ENCODE measurements at regions not wholly inside any gene's neighbourhood (a gene's known extent, or its start where the extent isn't known, plus 50 kb on each side); places are given as distances from the start of the nearest gene placed in this dataset.

DNA sequence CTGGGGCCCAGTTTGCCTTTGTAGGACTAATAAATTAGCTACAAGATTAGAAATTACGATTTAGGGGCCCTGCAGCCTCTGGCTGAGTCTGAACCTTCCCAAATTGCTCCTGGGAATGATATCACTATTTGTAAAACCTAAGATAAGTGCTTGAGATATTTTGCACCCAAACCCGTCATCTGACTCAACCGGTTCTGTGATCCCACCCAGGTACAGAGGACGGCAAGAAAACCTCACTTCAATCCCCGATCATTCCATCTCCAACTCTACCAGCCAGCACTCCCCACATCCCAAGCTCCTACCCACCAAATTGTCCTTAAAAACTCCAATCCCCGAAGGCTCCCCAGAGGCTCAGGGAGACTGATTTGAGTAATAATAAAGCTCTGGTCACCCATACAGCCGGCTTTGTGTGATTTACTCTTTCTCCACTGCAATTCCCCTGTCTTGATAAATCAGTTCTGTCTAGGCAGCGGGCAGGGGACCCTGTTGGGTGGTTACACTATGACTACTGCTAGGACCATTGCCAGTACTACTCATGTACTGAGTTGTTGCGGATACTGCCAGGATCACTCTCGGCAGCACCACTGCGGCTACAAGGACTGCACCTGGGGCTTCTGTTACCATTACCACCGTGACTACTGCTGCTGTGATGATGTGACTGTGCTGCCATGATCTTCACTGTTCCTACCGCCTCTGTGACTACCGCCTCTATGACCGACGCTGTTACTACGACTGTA, 73.1 kb downstream of the IRF8 start:
- DNase-seq (ENCODE audit: low read depth), result no peak

DNA sequence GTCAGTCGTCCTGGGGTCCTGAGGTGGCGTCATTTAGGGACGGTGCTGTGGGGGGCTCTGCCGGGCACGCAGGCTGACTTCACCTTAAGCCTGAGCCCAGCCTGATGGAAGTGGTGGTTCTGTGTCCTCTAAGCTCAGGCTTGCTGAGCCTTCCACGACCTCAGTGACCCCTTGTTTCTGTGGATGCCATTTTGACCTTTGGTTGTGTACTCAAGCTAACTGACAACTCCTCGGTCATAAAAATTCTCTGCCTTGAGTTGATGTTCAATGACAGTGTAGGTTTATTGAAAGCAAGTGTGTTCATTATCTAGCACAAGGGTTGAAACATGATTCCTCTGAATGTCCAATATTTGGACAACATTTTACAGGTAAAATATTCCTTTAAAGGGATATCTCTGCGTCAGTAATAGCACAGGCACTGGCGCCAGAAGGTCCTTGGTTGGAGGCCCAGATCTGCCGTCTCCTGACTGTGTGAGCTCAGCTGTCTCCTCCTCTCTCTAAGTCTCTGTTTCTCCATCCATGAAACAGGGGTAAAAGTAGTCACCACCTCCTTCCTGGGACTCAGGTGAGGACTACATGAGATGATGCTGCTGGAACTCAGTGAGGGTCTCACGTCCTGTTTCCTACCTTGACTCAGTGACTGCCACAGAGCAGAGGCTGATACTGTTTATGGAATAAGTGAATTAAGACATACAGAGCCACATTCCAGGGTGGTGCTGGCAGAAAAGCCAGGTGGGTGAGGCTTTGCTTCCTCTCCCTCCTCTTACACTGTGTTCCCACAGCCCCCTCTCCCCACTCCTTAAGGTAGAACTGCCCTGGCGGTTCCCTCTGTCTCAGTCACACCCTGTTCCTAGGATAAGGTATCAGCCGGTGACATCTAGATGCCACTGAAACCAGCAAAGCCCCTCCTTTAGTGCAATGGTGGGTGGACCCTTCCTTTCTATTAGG, 75.7 kb downstream of the IRF8 start:
- no peak for DNase-seq (ENCODE audit: low read depth)

DNA sequence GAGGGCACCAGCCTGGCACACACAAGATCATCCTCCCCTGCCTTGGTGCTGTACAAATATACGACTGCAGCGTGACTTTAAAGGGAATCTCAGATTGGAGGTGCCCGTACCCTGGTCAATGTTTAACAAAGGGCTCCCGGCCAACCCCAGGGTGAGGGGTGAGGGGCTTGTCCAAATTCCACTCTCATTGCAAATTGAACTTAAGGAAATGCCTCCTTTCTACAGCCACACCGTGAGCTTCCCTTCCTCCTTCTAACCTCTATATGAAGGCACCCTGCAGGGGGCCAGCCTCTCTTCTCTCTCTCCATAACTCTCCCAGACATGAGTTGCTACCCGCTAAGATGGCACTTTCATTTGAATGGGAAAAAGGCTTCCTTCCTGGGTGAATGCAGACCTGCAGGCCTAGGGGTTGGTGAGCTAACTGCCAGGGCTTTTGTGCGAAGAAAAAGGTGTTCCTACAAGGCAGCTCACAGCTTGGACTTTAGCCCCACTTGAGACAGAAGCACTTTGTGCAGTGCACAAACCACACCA, 76.6 kb downstream of the IRF8 start:
- no peak for DNase-seq (ENCODE audit: low read depth)

DNA sequence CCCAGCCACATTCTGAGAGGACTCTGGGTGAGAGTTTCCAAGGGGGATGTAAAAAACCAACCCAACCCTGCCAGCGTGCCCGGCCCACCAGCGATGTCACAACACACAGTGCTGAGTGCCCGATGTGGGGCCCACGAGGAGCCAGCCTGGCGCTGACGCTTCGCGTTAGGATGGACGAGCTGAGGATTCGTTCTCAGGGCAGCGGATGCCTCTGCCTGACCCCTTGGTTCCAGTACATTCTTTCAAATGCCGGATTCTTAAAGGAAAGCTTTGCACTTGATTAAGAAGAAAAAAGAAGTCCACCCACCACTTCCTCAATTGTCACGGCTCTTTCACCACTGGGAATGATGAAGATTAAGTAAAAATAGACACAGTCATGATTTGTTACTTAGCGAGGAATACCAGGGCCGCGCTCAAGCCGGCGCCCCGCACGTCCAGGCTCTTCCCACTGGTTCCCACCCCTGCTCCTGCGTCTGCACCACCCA, 79.4 kb downstream of the IRF8 start:
- no peak for DNase-seq (ENCODE audit: low read depth)

DNA sequence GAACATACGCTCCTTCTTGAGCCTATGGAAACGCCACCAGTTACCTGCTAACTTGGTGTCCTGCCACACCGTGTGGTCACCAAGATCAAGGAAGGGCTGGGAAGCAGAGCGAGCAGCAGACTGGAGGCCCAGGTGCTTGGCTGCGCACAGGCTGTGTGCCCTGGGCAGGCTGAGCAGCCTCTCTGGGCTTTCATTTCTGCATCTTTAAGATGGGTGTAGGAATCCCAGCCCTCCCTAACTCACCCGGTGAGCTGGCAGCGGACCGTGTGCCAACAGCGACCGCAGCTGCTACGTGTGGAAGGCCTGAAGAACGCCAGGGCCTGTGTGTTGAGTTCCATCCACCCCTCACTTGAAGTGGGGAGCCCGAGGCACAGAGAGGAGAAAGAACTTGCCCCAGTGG, 80.0 kb downstream of the IRF8 start:
- no peak for DNase-seq (ENCODE audit: low read depth)

DNA sequence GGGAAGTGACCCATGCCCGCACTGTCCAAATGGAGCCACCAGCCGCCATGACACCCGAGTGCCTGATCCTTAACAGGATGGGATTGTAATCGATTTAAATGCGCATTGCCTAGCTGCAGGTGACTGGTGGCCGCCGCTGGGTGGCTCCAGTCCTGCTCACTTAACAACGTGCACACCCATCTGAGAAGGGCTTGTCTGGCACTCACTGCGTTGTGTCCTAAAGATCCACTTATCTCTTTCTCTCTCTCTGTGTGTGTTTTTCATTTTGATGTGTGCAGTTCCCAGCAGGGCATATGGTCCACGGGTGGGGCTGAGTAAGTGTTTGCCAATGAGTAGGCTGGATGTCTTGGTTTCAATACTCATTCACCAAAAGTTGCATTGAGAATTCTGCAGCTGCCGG, 80.6 kb downstream of the IRF8 start:
- DNase-seq (ENCODE audit: low read depth), result no peak

DNA sequence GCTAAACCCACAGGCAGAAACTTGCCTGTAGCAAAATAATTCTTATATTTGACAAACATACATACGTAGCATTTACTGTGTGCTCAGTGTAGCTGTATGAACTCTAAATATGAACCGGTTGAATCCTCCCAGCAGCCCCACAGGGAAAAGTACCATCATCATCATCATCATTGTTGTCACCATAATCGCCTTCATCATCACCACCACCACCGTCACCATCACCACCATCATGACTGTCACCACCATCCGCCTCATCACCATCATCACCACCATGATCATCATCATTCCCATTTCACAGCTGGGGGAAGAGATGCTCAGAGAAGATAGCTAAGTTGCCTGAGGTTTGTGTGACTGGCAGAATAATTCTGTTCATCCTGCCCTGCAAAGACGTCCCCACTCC, 81.7 kb downstream of the IRF8 start:
- no peak for DNase-seq (ENCODE audit: low read depth)

DNA sequence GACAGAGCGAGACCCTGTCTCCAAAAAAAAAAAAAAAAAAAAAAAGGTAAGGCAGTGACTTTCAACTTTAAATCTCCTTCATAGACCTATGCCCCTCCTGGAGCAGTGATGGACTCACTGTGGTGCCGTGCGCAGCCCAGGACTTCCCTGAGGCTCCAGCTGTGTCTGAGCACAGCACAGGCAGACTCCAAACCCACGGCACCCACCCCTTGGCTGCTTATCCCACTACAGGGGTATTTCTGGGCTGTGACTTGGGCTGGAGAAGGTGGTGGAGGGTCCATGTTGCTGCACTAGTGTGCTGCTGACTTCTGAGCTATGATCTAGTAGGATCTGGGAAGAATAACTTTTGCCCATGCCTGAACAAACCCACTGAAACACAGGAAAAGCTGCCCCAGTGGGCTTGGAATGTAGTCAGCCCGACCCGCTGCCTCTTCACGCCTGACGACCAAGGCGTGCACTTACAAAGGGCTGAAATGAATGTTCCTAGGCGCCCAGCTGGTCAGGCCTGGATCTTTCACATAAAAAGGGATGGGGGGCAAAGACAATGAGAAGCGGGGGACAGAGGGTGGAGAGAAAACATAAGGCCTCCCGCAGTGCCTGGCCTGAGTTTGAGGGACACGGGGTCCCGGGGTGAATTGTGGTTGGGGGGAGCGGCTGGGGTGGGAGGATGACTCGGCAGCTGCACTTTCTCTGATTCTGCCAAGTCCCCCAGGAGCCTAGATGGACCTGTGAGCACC, 83.0 kb downstream of the IRF8 start:
- DNase-seq (ENCODE audit: low read depth), result no peak

DNA sequence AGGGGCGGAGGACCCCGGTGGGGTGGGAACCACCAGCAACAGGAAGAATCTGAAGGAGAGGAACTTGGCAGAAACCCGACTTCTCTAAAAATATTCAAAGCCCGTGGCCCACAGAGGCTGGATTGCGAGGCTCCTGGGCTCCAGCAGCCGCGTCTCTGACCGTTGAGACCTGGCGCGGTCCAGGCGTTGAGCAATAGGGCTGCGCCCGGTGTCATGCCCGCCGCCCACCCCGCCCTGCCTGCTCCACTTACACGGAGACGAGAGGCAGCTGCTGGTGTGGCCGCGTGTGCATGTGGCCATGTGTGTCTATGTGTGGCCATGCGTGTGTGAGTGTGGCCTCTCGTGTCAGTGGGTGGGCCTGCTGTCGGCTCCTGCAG, 83.6 kb downstream of the IRF8 start:
- DNase-seq (ENCODE audit: low read depth), result no peak

DNA sequence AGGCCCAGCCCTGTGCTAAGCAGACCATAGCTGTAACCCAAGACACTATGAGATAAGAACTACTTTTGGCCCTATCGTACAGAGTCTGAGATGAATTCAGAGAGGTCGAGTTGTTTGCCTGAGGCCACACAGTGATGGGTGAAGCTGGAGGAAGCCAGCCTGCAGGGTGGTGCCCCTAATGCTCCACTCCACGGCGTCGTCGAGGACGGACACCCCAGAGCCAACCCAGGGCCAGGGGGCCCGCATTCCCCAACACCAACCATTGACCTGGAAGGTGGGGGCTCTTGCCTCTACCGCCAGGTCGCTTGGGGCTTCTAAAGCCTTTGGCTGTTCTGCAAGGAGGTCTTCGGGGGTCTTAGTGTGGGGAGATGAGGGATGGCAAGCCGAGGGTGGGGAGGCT, 84.1 kb downstream of the IRF8 start:
- no peak for DNase-seq (ENCODE audit: low read depth)

DNA sequence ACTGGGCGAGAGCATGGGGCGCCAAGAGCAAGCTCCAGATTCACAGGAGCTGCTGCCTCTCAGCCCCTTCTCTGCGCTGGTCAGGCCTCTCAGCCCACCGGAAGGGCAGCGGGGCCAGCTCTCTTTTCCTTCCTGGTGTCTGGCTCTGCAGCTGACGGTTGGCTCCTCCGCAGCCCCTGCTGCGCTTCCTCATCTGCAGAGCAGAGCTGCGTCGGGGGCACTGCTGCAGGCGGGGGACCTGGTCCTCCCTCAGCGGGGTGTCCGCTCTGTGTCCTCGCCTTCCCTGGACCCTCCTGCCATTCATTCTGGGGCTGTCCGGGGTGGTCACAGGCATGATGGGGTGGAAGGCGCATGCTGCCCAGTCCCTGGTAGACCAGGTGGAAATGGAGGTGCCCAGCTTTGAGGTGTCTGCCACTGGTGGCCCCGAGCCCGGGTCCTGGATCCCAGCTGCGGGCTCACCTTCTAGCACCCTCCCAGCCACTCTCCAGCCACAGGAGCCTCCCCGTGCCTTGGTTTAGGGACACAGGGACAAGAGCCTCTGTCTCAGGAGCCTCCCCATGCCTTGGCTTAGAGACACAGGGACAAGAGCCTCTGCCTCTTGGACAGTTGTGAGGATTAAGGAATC, 84.8 kb downstream of the IRF8 start:
- no peak for DNase-seq (ENCODE audit: low read depth)

DNA sequence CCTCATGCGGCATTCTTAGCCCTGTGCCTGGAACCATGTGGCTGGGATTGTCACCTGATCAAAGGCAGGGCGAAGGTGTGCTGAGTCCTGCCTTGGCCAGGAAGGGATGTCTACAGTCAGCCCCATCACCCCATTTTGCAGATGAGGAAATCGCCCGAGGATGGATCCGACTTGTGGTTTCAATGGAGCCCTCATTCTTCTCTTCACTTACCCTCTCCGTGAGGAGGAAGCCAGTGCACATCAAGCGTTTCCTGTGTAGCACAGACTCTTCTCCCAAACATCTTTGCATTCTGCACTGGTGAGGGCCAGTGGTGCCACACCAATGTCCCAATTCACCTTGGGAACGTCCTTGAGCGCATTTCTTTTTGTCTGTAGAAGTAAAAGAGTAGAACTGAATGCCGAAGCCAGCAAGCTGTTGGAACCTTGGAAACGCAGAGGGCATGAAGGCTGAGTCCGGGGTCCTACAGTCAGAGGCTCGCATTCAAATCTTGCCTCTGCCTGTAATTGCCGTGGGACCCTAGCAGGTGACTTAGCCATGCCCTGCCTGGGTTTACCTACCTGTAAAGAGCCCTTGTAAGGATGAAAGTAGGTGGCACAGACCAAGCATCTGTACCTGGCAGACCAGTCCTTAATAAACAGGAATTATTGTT, 85.4 kb downstream of the IRF8 start:
- no peak for DNase-seq (ENCODE audit: low read depth)

DNA sequence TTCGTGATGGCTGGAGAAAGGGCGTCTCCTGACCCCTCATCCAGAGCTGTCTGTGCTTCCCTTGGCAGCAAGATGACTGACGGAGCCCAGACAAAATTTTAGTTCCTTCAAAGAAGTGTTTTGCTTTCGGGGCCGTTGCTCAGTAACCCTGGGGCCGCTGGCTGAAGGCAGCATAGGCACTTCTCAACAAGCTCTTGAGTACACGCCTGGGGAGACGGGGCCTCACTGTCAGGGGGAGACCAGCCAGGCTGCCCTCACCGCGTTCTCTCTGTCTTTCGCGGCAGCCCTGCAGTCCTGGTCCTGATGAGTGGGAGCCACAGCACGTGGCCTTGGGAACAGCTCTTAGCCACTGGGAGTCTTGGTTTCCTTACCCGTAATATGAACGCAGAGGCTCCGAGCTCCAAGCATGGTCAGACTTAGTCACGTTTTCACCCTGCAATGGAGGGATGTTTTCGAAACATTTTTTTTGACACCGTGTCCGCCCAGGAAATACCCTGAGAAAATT, 86.0 kb downstream of the IRF8 start:
- no peak for DNase-seq (ENCODE audit: low read depth)

DNA sequence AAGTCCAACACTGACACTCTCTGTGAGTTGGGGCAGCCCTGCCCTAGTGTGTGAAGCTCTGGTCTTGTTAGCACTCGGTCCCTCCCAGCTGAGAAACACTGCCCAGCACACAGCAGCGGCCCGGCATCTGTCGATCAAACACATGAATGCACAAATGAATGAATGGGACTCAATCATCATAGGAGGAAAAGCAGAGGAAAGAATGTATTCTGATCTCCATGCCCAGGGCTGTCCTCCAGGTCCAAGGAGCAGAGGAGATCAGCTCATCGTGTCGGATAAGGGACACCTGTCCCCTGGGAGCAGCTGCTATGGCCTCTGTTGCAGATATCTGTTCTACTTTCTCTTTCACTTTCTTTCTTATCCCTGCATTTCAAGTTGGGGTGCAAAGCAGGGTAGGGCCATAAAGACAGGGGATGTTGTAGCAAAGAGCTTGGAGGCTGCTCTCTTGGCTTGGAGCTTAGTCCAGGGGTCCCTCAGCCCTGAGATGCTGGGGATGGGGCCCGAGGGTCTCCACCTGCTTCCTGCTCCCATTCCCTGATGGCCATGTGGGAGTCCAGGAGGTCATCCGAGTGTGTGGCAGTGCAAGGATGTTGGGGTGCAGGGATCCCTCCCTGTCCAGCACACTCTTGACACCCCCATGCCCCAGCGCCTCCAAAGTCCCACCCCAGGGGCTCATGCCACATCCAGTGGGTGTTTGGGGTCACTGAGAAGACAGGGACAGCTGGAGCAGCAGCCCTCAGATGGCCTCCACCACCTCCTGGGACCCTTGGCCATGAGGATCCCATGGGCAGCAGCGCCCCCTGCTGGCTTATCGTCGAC, 88.2 kb downstream of the IRF8 start:
- peak; percentile 27 for DNase-seq (ENCODE audit: low read depth)

DNA sequence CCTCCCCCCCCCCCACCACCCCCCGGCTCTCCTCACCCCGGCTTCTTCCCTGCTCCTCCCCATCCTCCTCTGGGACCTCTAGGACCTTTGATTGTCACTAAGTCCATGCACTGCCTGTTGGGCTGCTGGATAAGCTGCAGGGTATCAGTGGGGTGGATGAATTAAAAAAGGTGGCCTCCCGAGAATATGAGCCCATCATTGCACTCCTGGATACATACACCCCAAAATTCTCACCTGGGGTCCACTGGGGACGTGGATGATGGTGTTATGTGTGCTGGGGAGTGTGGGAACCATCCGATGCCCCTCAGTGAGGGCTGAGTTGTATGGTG, 88.8 kb downstream of the IRF8 start:
- DNase-seq (ENCODE audit: low read depth), result no peak

DNA sequence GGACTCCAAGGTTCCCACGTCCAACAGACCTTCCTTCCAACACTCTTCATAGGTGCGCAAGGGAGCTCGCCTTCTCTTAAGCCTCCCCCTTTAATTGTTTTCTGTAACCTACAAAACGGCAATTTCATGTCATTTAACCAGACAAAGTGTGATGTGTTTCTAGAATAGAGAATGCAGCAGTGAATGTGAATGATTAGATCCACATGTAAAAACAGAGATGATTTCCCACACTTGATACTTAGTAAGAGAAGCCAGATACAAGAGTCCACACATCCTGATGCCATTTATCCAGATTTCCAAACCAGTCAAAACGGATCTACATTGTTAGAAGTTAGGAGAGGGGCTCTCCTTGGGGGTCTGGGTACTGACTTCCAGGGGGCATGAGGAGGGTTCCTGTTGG, 89.3 kb downstream of the IRF8 start:
- DNase-seq (ENCODE audit: low read depth), result no peak

DNA sequence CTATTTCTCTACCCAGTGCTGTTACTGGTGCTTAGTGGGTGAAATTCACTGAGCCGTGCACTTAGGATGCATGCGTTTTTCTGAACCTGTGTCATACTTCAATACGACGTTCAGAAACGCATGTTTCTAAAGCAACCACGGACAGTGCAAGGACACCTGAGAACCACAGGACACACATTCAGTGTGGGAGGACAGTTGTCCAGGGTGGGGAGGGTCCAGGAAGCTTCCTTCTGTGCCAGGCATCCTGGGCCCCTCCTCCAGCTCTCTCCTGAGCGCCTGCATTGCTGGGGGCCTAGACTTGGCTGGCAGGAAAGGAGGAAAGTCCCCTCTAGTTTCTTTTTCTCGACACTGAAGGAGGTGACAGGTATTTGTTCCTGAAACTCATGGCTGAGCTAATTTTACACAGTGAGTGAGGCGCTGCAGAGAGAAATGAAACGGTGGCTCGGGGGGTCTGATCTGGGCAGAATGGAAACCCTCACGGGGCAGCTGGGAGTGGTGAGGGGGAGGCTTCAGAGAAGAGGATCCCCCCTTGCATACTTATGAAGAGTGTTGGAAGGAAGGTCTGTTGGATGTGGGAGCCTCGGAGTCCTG, 89.9 kb downstream of the IRF8 start:
- no peak for DNase-seq (ENCODE audit: low read depth)

DNA sequence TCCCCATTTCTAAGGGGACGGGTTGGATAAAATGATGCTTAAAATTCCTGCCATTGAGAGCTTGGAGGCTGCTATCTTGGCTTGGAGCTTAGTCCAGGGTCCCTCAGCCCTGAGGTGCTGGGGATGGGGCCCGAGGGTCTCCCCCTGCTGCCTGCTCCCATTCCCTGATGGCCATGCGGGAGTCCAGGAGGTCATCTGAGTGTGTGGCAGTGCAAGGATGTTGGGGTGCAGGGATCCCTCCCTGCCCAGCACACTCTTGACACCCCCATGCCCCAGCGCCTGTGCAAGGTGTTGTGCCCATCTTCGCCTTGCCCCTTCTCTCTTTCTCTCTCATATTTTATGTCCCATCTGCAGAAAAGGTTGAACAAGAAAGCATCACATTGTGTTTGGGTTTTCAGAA, 90.4 kb downstream of the IRF8 start:
- no peak for DNase-seq (ENCODE audit: low read depth)

DNA sequence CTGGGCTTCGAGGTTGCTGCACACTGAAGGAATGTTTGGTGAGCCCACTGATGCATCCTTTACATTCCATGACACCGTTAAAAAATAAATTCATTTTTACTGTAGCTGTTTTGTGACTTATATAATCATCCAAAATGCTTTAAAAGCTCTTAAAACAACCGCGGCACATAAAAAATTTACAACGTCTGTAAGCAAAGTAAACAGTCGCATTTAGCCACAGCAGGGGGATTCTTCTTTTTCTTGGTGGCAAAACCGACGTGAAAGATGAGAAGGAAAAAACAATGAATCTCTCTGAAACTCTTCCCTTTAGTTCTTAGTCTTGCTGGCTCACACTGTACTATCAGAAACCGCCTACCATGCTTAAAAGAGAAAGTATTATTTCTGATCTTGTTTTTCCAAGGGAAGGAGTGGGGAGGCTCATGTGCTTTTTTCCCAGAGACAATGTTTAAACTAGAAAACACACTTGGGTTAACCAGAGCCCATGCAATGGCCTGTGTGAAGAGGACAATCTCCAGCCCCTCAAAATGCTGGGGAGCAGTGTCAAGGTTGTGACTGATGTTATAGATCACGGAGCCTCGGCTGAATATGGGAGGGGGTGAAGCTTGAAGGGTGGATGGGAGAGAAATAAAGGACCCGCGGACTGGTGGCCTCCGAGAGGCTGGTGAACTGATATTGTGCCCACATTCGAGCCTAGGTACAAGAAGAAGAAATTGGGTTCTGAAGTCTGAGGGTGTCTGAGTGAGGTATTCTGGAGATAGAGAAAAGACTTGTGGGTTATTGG, 91.1 kb downstream of the IRF8 start:
- DNase-seq (ENCODE audit: low read depth), result no peak
